Myocyte (in vitro differentiated cells): ENCODE measurements at regions not wholly inside any gene's neighbourhood (a gene's known extent, or its start where the extent isn't known, plus 50 kb on each side); places are given as distances from the start of the nearest gene placed in this dataset.

Experiments used
- DNase-seq: peaks from one replicate; pipeline ENCODE4 v3.0.0-alpha.2; 2012; ENCODE audit warnings: low read depth

GRCh38 chr2:37425408-37425807 is 81.0 kb downstream of the QPCT start:
- no peak for DNase-seq

- DNase-seq = no peak
Measured at GRCh38 chr2:37427241-37427640, 82.8 kb downstream of the QPCT start.

- DNase-seq = no peak
Measured at GRCh38 chr2:37436323-37436722, 91.9 kb downstream of the QPCT start.

DNA sequence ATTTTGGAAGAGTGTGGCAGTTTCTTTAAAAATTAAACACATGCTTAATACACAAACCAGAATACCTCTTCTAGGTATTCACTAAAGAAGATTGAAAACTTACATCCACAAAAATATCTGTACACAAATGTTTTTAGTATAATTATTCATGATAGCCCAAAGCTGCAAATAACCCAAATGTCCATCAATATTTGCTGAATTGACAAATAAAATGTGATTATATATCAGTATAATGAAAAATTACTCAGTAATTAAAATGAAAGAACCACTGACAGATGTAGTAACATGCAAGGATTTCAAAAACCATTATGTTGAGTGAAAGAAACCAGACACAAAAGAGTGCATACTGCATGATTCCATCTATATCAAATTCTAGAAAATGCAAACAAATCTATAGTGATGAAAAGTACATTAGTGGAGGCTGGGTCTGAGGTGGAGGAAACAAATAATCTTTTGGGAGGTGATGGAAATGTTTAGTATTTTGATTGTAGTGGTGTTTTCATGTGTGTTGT is 94.8 kb downstream of the QPCT start:
- no peak for DNase-seq

GRCh38 chr2:37441055-37441454 is 96.6 kb downstream of the QPCT start:
- no peak for DNase-seq

DNA sequence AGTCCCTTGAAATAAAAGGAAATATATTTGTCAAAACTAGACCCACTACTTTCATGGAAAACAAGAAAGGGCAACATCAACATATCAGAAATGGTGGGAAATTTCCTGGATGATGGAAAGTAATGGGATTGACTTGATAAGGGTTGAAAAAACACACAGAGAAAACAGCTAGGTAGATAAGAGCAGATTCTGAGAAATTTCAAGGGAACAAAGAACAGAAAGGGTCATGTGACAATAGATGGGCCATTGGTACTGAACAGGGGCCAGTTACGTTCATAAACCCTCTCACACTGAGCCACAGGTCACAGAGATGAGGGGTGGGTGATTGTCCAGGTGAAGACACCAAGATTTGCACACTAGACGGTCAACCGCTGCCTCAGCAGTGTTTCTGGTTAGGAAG is 98.7 kb downstream of the QPCT start:
- DNase-seq = no peak

- peak; percentile 84 for DNase-seq
Measured at GRCh38 chr2:37447446-37447845, 103.0 kb downstream of the QPCT start.

GRCh38 chr2:37448342-37449120 is 104.1 kb downstream of the QPCT start:
- no peak for DNase-seq

DNA sequence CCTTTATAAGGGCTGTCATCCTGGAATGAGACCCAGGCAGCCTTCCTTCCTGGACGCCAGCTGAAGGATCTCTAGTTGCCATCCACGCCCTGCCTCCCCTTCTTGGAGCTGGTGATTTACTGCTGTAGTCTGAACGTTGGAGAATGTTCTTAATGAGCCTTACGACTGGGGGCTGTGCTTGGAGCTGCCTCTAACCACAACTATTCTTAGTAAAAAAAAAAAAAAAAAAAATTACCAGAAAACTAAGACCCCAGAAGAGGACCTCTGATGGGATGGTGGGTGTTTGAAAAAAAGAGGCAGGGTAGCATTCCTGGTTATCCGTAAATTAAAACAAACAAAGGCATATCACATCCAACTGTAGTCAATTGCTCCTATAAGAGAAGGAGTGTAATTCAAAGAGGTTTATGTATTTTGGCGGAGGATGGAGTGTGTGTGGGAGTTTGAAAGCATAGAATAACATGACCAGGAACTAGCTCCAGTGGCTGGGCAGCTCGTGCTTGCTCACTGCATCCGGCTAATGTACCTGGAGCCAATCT is 105.4 kb downstream of the QPCT start:
- DNase-seq = no peak

DNA sequence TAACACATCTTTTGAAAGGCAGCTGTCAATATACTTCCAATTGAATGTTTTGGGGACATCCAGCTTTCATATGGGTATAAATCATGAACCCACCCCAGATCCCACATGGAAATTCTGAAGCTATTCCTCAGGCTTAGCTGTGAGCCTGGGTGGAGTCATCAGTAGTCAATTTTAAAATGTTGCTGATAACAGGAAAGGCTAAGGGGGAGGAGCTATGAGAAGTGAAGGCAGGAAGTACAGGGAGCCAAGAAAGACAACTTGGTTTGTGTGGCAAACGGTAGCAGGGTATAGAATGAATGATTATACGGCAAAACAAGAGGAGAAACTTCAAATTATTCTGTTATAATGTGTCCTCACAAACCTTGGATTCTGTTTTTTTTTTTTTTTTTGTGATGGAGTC is 108.6 kb downstream of the QPCT start:
- DNase-seq = no peak

- DNase-seq = no peak
Measured at GRCh38 chr2:37454851-37455762, 110.7 kb downstream of the QPCT start.

DNA sequence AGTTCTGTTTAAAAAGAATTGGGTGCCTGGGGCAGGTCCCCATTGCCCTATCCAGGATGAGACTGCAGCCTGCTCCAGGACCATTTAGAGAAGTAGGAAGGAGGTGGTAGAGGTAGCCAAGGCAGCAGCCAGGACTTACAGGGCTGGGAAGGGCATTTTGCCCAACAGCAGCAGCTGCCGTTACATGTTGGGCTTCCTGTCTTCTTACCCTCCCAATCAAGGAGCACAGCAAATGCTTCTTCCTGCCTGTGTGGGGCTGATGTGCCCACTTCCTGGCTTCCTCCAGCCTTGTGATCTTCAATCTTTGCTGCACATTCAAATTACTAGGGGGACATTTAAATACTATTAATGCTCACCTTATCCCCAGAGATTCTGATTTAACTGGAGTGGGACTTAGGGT is 112.0 kb downstream of the QPCT start:
- DNase-seq = peak; percentile 82

GRCh38 chr2:37457401-37457901 is 113.0 kb downstream of the QPCT start:
- no peak for DNase-seq

DNA sequence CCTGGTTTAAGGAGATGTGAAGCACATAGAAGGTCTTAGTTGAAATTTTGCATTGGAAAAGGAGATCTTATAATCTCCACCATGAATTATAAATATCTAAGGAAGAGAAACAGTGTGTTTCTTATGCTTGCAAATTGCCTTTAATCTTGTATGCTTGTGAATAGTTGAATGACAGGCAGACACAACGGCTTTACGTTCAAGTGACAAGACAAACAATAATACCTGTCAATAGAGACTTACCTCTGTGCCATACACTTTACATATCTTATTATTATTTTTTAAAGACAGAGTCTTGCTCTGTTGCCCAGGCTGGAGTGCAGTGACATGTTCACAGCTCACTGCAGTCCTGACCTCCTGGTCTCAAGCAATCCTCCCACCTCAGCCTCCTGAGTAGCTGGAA is 113.7 kb downstream of the QPCT start:
- DNase-seq = no peak

DNA sequence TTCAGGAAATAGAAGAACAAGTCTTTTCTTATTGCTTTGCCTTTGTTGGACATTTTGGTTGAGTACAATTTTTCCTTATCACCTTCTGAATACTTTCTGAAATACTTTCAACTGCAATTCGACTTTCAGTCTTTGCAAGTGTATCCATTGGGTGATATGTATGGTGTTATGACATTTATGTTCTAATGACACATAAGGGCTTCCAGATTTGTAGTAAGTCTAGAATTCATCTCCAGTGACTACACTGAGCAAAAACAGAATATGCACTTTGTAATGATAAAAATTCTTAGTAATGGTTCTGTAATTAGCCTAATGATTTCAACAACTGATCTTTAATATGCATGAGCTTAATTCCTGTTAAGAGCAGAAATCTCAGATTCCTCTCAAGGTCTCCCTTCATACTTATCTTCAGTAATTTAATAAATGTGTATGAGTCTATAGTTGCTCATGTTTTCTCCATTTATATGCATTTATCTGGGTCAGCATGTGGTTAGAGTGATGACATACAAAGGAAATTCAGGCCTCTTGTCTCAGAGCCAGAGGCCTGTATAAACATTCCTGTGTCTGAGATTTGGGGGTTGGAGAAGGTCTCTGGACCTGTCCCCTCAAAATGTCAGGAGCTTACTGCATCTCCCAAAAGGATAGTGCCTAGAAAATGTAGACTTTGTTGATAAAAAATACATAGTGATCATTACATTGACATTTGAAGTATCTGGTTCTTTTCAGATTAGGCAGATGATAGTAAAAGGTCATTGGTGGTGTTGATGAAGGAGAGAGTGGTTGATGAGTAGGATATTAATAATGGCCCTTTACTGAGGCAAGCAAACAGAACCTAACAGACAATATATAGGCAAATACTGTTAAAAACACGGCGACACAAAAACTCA is 114.9 kb downstream of the QPCT start:
- peak; percentile 22 for DNase-seq

- DNase-seq = no peak
Measured at GRCh38 chr2:37460896-37461229, 116.4 kb downstream of the QPCT start.

GRCh38 chr2:37464067-37464466 is 119.6 kb downstream of the QPCT start:
- no peak for DNase-seq

DNA sequence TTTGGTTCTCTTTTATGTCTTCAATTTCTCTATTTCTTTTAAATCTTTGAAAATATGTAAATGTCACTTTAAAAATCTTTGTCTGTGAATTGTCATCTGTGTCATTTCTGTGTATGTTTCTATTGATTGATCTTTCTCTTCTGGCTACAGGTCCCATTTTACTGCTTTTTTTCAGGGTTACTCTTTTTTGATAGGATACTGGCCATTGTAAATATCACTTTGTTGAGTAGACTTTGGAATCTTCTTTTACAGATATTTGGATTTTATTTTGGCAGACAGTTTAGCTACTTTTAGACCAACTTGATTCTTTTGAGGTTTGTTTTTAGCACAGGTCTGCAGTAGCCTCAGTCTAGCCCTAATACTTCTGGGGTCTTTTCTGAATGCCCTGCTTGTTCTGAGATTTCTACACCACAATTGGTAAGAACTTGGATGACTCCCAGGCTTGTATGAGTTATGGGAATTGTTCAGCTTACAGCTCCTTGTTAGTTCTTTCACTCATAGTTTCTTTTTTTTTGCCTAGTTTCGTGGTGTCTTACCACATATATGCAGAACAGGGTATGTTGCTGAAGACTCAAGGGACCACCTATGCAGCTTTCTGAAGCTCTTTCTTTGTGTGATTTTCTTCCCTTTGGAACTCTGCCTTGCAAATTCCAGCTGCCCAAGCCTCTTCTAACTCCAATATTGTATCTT is 122.2 kb downstream of the QPCT start:
- DNase-seq = peak; percentile 15

- DNase-seq = peak; percentile 31
Measured at GRCh38 chr2:37468170-37468569, 123.7 kb downstream of the QPCT start.

GRCh38 chr2:37469126-37469525 is 124.7 kb downstream of the QPCT start:
- DNase-seq = no peak
